Suprapubic skin (tissue), 4 donors: ENCODE measurements at regions not wholly inside any gene's neighbourhood (a gene's known extent, or its start where the extent isn't known, plus 50 kb on each side); places are given as distances from the start of the nearest gene placed in this dataset.

ENCODE experiments used
- EP300 ChIP-seq: sonication (generic); formaldehyde crosslinking; IDR thresholded peaks from one replicate; pipeline ENCODE4 v1.6.1; 2017; ENCODE audit warnings: antibody characterized with exemption
- POLR2A ChIP-seq, 2 donors: fragments of 450-650 bp; IDR thresholded peaks; one replicate each; pipeline ENCODE4 v1.6.1; 2017; ENCODE audit warnings: antibody characterized with exemption in 2 of 2, mild to moderate bottlenecking in 2 of 2, moderate library complexity in 2 of 2
- POLR2AphosphoS5 ChIP-seq, 3 donors: sonication (generic); formaldehyde crosslinking; IDR thresholded peaks; one replicate each; pipeline ENCODE4 v1.6.1; 2017; ENCODE audit warnings: antibody characterized with exemption in 3 of 3
- TF ChIP-seq, protein P1 (sequence below), 2 donors: fragments of 200-600 bp in 1 of 2; fragments of 450-650 bp in 1 of 2; sonication (generic) in 1 of 2; IDR thresholded peaks; one replicate each; pipeline ENCODE4 v1.5.1; 2016 to 2019; ENCODE audit warnings: antibody characterized with exemption in 2 of 2, mild to moderate bottlenecking in 1 of 2, moderate library complexity in 1 of 2

- TF ChIP-seq POLR2A (IDR thresholded peaks at IDR 0.05): no peak
- TF ChIP-seq, protein P1, sequence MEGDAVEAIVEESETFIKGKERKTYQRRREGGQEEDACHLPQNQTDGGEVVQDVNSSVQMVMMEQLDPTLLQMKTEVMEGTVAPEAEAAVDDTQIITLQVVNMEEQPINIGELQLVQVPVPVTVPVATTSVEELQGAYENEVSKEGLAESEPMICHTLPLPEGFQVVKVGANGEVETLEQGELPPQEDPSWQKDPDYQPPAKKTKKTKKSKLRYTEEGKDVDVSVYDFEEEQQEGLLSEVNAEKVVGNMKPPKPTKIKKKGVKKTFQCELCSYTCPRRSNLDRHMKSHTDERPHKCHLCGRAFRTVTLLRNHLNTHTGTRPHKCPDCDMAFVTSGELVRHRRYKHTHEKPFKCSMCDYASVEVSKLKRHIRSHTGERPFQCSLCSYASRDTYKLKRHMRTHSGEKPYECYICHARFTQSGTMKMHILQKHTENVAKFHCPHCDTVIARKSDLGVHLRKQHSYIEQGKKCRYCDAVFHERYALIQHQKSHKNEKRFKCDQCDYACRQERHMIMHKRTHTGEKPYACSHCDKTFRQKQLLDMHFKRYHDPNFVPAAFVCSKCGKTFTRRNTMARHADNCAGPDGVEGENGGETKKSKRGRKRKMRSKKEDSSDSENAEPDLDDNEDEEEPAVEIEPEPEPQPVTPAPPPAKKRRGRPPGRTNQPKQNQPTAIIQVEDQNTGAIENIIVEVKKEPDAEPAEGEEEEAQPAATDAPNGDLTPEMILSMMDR (IDR thresholded peaks at IDR 0.05): no peak
- TF ChIP-seq POLR2AphosphoS5 (IDR thresholded peaks at IDR 0.05): no peak
- TF ChIP-seq EP300: no peak
Measured at GRCh38 chr3:35900079-35900478, 260.8 kb downstream of the ARPP21 start.
